GM21381 (cell line): ENCODE measurements at regions not wholly inside any gene's neighbourhood (a gene's known extent, or its start where the extent isn't known, plus 50 kb on each side); places are given as distances from the start of the nearest gene placed in this dataset.

Source experiments
- ATAC-seq: cut with Tn5 transposase; IDR thresholded peaks from one replicate; pipeline ENCODE4 v1.9.1; 2021; ENCODE audit warnings: mild to moderate bottlenecking, moderate library complexity; ENCODE audit not compliant: unreplicated experiment

- no peak for ATAC-seq
These were observed 59.1 kb downstream of the BOD1 start for GRCh38 chr5:173557123-173557903.

- no peak for ATAC-seq
These were observed 60.1 kb downstream of the BOD1 start for GRCh38 chr5:173556142-173557028.

- no peak for ATAC-seq
These were observed 61.3 kb downstream of the BOD1 start for GRCh38 chr5:173554989-173555705.

- no peak for ATAC-seq
These were observed 62.2 kb downstream of the BOD1 start for GRCh38 chr5:173554038-173554955.

- ATAC-seq = no peak
These were observed 65.8 kb downstream of the BOD1 start for GRCh38 chr5:173550641-173551040.

- no peak for ATAC-seq
These were observed 66.8 kb downstream of the BOD1 start for GRCh38 chr5:173549644-173550043.

- ATAC-seq = peak; percentile 64
These were observed 68.9 kb downstream of the BOD1 start for GRCh38 chr5:173547579-173547978.

- ATAC-seq = no peak
These were observed 73.5 kb downstream of the BOD1 start for GRCh38 chr5:173542964-173543363.

GRCh38 chr5:173542159-173542558, 74.3 kb downstream of the BOD1 start:
- ATAC-seq = no peak

- ATAC-seq = no peak
These were observed 77.8 kb downstream of the BOD1 start for GRCh38 chr5:173538654-173539053.

GRCh38 chr5:173538018-173538417, 78.4 kb downstream of the BOD1 start:
- ATAC-seq = no peak

- ATAC-seq = no peak
These were observed 79.2 kb downstream of the BOD1 start for GRCh38 chr5:173537228-173537627.

GRCh38 chr5:173535976-173536639, 80.3 kb downstream of the BOD1 start:
- no peak for ATAC-seq

GRCh38 chr5:173535166-173535975, 81.1 kb downstream of the BOD1 start:
- ATAC-seq = no peak

GRCh38 chr5:173534664-173535063, 81.8 kb downstream of the BOD1 start:
- ATAC-seq = no peak

- ATAC-seq = no peak
These were observed 82.4 kb downstream of the BOD1 start for GRCh38 chr5:173534031-173534430.

- ATAC-seq = no peak
These were observed 83.7 kb downstream of the BOD1 start for GRCh38 chr5:173532689-173533250.

GRCh38 chr5:173531863-173532262, 84.6 kb downstream of the BOD1 start:
- no peak for ATAC-seq

- ATAC-seq = no peak
These were observed 85.9 kb downstream of the BOD1 start for GRCh38 chr5:173530547-173530946.
